Glomerular visceral epithelial cell (primary cell): ENCODE measurements at regions not wholly inside any gene's neighbourhood (a gene's known extent, or its start where the extent isn't known, plus 50 kb on each side); places are given as distances from the start of the nearest gene placed in this dataset.

Experiments used
- DNase-seq: peaks from one replicate; pipeline ENCODE4 v3.0.0-alpha.2; 2016; ENCODE audit errors: extremely low spot score

DNA sequence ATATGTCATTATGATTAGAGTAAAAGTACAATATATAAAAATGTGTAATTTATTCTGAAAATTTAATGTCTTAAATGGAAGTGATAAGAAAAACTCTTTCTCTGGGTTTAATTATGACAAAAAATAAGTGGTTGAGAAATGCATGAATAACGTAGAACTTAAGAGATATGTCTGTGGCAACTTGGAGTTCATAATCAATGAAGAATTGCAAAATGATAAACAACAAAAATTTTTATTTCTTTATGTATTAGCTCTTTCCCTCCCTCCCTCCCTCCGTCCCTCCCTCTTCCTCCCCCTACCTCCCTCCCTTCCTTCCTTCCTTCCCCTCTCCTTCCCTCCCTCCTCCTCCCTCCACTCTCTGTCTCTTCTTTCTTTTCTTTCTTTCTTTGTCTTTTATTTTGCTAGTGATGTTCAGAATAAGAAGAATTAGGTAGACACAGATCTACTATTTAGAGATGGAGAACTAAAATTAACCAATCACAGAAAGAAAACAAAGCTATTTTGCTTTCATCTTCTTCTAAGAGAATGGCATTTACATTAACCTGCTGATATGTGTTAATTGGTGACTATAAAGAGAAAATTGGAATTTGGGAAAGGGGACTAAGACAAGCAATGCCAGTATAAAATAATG, 96.3 kb upstream of the PDC start:
- DNase-seq, result no peak

DNA sequence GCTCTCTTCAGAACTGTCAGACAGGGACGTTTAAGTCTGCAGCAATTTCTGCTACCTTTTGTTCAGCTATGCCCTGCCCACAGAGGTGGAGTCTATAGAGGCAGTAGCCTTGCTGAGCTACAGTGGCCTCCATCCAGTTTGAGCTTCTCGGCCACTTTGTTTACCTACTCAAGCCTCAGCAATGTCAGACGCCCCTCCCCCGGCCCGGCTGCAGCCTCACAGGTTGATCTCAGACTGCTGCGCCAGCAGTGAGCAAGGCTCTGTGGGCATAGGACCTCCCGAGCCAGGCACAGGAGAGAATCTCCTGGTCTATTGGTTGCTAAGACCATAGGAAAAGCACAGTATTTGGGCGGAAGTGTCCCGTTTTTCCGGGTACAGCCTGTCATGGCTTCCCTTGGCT, 89.9 kb upstream of the PDC start:
- DNase-seq, result no peak

DNA sequence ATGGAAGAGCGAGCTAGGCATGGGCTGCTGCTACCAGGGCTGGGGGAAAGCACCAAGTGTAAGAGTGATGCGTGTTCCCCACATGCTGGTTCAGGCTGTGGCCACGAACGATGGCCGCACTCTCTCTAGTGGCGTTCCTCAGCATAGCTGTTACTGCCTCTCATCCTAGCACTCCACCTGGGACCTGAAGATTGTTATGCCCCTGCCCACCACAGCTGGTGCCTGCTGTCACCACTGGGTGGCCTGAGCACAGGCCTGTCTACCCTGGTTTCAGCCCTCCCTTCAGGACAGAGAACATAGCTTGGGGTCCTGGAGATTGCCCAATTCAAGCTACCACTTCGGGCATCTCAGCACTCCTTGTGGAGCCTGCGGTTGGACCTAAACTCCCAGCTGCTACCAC, 80.1 kb upstream of the PDC start:
- no peak for DNase-seq

DNA sequence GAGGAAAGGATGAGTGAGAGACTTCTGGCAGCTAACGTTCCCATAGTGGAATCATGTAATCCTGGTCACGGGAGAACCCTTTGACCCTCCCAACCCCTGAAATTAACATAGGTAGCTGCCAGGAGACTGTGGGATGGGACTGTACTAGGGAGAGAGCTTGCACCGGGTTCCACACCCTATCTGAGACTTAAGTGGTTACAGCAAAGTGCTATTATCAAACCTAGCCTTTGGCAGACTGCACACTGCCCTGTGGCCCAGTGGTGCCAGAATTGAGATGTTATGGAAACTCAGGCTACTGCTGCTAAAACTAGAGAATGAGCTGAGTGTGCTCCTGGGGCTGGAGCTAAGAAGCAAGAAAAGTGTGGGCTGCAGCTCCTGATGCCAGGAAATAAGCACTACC, 79.6 kb upstream of the PDC start:
- DNase-seq, result no peak

DNA sequence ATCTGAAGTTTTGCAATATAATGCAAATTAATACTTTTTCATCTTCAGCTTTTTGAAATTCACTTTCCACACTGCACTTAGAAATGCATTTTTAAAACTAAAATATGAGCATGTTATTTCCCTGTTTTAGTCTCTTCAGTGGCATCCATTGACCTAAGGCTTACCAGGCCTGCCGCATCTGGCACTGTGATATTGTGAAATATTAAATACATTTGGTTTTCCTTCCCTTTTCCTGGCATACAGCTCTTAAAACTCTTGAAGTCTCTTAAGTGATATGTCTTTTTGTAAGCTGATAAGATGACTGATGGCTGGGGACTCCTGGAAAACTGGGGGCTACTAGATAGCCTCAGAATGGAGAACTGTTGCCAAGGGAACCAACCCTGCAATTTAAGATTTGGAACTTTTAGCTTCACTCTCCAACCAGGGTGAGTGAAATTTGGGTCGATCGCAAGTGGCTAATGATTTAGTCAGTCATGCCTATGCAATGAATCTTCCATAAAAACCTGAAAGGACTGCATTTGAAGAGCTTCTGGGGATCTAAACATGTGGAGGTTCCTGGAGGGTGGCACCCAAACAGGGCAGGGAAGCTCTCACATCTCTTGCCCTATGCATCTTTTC, 75.5 kb upstream of the PDC start:
- no peak for DNase-seq

DNA sequence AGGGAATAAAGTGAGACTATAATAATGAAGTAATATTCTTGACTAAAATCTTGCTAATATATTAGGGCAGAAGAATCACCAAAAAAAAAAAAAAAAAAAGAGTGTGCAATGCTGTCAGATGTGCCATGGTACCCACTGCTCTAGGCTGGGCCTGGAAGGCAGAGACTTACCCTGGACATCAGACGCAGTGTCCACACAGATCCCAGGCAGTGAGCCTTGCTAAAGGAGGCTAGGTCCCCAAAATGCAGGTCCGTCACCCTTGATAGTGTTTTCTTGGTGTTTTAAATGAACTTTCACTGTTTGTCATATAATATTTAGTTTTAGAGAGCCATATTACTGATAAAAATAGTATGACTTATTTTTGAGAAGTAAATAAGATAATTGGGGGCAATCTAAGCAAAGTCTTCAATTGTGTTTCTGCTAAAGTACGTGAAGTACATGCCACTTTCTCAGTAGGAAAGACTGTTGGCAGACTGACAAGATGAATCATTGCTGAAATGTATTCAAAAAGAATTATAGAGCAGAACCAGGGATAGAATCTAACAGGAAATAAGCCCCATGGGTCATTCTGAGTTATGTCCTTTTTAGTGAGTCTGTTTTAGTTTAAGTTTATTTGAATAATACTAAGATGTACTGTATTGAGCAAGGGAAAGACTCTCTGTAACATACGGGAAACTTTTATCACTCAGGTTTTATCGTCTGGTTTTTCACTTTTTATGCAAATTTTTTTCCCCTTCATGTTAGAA, 74.6 kb upstream of the PDC start:
- DNase-seq, result peak; percentile 75

DNA sequence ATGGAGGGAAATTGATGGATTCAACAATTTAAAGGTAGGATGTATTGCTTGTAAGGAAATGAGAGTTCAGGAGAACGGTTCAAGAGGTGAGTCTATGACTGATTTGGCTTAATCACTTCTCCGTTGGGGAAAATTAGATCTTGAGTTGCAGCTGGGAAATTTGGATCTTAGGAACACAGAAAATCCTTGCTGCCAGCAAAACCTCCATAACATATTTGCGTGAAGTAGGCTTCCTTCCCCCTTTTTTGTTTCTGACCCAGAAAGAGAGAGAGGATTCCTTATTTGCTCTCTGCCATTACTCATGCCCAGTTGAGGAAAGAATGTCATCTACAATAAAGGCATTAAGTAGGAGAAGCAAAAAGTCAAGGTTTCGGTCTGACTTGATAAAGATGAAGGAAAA, 73.5 kb upstream of the PDC start:
- DNase-seq, result no peak

DNA sequence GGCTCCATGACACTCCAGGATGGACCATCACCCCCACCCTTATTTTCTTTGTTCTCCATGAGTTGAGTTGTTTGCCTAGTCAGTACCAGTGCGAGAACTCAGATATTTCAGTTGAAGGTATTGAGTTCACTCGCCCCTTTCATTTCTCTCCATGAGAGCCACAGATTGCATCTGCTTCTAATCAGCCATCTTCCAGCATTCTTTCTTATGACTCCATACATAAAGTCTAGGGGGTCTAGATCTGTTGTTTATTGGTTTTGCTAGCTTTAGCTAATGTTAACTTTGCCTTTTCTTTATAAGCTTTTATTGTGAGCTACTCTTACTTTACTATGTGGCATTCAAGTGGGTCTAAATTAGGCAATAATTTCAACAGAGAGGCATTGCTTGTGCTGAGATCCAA, 71.6 kb upstream of the PDC start:
- DNase-seq, result no peak

DNA sequence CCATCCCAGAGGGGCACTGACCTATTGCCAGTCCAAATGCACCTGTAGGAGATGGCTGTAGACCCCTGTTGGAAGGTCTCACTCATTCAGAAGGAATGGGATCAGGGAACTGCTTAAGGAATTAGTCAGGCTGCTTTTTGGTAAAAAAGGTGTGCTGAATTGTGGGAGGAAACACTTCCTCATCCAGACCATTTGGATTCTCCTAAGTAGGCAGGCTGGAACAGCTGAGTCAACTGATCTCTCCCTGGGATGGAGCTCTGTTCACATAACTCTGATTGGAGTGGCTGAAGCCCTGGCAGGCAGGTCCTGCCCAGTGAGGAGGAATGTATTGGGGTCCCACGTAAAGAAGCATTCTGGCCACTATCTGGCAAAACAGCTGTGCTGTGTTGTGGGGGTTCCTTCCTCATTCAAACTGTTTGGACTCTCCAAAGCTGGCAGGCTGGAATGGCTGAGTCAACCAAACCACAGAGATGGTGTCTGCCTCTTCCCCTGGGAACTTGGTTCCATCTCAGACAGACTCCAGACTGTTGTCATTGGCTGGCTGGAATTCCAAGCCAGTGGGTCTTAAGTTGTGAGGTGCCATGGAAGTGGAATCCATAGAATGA, 70.7 kb upstream of the PDC start:
- peak; percentile 51 for DNase-seq

DNA sequence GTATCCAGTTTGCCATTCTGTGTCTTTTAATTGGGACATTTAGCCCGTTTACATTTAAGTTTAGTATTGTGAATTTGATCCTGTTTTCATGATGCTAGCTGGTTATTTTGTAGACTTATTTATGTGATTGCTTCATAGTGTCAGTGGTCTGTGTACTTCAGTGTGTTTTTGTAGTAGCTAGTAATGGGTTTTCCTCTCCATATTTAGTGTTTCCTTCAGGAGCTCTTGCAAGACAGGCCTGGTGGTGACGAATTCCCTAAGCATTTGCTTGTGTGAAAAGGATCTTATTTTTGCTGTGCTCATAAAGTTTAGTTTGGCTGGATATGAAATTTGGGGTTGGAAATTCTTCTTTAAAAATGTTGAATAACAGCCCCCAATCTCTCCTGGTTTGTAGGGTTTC, 69.2 kb upstream of the PDC start:
- no peak for DNase-seq

DNA sequence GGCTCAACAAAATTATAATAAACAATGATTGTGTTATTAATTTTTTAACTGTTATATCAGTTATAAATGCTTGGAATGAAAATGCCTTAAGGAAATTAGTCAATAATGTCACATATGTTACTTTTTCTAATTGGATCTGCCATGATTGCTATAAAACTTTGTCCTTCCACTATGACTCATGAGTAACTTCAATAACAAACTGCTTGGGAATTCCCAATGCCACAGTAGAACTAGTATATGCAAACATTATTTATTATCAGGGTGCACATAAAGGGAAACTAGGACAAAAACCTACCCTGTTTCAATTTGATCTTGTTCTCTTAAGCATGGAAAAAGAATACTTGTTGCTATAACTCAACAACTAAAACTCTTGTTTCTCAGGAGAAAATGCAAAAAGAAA, 59.1 kb upstream of the PDC start:
- no peak for DNase-seq

DNA sequence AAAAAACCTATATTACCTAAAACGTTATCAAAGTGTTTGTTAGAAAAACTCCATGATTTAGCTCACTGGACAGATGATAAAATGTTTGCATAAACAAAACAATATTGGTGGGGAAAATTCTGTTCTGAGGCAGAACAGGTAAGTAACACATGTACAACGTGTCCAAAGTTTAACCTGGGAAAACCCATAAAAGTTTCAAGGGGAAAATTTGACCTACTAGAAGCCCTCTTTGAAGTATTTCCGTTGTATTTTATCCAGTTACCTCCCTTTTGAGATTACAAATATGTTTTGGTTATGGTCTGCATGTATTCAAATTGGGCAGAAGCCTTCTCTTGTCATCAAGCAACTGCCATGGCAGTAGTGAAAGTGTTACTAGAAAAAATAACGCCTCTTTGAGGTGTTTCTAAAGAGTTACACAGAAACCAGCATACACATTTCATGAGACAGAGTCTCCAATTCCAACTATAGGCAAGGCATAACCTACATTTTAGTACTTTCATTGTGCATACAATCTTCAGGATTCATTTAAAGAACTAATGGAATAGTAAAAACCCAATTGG, 58.0 kb upstream of the PDC start:
- no peak for DNase-seq

DNA sequence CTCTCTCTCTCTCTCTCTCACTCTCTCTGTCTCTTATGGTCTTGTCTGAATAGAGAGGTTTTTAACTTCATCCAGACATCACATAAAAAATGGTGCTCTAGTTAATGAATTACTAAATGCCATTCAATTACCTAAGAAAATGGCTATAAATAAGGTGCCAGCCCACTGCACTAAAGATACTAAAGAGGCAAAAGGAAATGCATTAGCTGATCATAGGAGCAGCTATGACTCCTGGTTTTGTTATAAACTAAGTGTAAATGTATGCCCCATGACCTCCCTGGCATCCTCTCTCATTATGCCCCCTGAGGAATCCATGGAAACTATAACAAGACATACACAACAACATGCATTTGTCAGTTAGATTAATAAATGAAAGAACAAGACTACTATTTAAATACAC, 57.5 kb upstream of the PDC start:
- peak; percentile 6 for DNase-seq

DNA sequence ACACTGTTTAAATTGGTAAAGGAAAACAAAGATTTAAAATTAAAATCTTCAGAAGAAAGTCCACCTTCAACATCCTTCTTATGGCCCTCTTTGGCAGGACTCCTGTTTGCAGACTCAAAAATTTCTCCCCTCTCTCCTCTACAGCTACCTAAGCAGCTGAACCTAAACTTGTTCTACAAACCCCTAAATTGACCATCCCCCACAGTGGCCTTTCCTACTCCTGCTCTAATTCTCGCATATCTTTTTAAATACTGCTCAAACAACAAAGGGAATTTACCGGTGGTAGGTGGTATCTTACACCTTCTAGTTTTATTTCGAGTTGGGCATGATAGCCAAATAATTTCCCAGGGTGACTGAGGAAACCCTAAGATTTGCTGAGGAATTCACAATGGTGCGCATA, 53.5 kb upstream of the PDC start:
- DNase-seq, result no peak

DNA sequence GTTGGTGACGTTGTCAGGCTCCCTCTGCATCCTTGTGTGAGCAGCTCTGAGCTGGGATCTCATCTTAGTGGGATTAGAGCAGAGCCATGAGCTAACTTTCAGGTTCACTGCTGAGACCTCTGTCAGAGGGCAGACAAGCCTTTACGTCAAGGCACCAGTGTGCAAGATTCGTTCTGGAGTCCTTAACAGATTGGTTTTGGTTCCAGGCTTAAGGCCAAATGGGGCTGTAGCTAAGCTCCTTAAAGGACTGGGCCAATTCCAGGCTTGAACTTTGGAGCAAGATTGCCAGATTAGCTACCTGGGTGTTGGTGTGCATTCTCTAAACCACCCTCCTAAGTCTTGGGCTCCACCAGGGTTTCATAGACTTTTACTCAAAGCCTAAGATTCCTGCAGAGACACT, 52.6 kb upstream of the PDC start:
- no peak for DNase-seq

DNA sequence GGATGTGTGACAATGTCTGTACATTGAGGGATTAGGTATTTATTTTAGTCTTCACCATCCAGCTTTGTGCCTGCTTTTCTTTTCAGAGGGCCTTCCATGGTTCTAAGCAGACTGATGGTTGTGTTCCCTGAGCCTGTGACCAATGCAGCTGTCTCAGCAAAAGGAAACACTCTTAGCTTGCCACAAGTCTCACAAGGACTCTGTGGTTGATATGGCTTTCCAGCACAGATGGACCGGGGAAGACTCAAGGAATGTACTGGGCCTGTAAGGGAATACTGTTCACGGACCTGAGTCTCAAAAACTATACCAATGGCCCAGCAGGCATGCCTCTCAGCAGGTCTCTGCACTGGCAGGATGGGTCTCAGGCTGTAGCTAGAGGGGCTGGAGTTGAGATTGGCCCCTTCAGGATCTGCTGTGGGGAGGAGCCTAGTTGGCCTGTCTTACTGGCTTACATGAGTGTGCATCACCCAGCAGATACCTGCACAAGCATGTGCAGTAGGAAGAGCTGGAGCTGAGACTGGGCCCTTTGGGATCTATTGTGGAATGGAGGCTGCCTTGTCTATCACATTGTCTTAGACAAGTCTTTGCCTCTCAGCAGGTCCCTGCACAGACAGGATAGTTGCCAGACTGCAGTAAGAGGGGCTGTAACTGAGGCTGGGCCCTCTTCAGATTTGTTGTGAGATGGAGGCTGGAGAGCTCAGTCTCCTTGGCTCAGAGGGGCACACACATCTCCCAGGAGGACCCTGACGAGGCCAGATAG, 52.0 kb upstream of the PDC start:
- DNase-seq, result no peak

DNA sequence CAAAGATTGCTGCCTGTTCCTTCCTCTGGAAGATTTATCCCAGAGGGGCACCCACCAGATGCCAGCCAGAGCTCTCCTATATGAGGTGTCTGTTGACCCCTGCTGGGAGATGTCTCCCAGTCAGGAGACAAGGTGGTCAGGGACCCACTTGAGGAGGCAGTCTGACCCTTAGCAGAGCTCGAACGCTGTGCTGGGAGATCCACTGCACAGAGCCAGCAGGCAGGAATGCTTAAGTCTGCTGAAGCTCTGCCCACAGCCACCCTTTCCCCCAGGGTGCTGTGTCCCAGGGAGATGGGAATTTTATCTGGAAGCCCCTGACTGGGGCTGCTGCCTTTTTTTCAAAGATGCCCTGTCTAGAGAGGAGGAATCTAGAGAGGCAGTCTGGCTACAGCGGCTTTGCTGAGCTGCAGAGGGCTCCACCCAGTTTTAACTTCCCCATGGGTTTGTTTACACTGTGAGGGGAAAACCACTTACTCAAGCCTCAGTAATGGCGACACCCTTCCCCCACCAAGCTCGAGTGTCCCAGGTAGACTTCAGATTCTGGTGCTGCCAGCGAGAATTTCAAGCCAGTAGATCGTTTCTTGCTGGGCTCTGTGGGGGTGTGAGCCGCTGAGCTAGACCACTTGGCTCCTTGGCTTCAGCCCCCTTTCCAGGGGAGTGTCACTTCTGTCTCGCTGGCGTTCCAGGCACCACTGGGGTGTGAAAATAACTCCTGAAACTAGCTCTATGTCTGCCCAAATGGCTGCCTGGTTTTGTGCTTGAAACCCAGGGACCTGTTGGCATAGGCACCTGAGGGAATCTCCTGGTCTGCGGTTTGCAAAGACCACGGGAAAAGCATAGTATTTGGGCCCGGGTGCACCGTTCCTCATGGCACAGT, 51.1 kb upstream of the PDC start:
- DNase-seq, result no peak
